ENCODE measurements at regions not wholly inside any gene's neighbourhood (a gene's known extent, or its start where the extent isn't known, plus 50 kb on each side); places are given as distances from the start of the nearest gene placed in this dataset.

GRCh38 chr14:66137081-66137480 lies 349.1 kb upstream of the CCDC196 start:
- Histone ChIP-seq H3K27ac (ENCODE audit: control insufficient read depth, insufficient read depth) (no peak overlapping the region), H3K79me2 (ENCODE audit: control insufficient read depth, insufficient read depth, low read length) (no peaks in the 10 kb centered on the region), H3K4me1 (ENCODE audit: control insufficient read depth, insufficient read depth, low read length) (peaks cover 12% of the 10 kb centered on the region), H3K4me3 (no peak overlapping the region), H3K4me2 (ENCODE audit: control insufficient read depth, insufficient read depth) (no peak overlapping the region), H3K9ac (ENCODE audit: control insufficient read depth, insufficient read depth, low read length) (no peak overlapping the region), H2AFZ (ENCODE audit: control insufficient read depth, low read depth, low read length) (no peak overlapping the region), H3K36me3 (ENCODE audit: control insufficient read depth in 2 of 2, insufficient read depth in 2 of 2, low read length in 1 of 2) (no peaks in the 10 kb centered on the region), H4K20me1 (ENCODE audit: control insufficient read depth, insufficient read depth) (no peaks in the 10 kb centered on the region), H3K9me3 (replicated peaks; ENCODE audit: control insufficient read depth, insufficient read depth, low read length) (no peaks in the 10 kb centered on the region), H3K27me3 (replicated peaks in 1 of 2; ENCODE audit: control insufficient read depth in 2 of 2, insufficient read depth in 2 of 2, low read length in 1 of 2) (no peaks in the 10 kb centered on the region)
- SMC1A ChIA-PET (ENCODE audit: uncharacterized antibody, unreplicated experiment), result no interaction called here
- FAIRE-seq (no peak), DNase-seq (ENCODE audit: low read depth, low spot score) (no peak), ATAC-seq (no peak)
- RAD21 ChIA-PET (ENCODE audit: unreplicated experiment), result no interaction called here
- no TSS peak for BruUV-seq (replicated peaks)
- POLR2A ChIA-PET, result no interaction called here
- in situ Hi-C loops (cut with MboI) (no loop called here), intact Hi-C loops (cut with micrococcal nuclease; ENCODE audit: unreplicated experiment) (no loop called here)
- no peak for TF ChIP-seq BHLHE40 (IDR thresholded peaks at IDR 0.05; ENCODE audit: borderline replicate concordance in 1 of 2, low read depth in 2 of 2, low read length in 1 of 2)
- CTCF ChIA-PET, result no interaction called here
- WGBS (ENCODE audit: insufficient coverage, insufficient replicate concordance, low lambda C conversion rate, missing lambda C conversion rate), result 52% methylated on average over 8 of the region's 8 CpGs

- SMC1A ChIA-PET (ENCODE audit: uncharacterized antibody, unreplicated experiment), result no interaction called here
- H3K27ac ChIP-seq (ENCODE audit: control insufficient read depth, insufficient read depth), result no peak overlapping the region
- no TSS peak for BruUV-seq (replicated peaks)
- no peaks in the 10 kb centered on the region for H3K9me3 ChIP-seq (replicated peaks; ENCODE audit: control insufficient read depth, insufficient read depth, low read length)
- H3K79me2 ChIP-seq (ENCODE audit: control insufficient read depth, insufficient read depth, low read length), result no peaks in the 10 kb centered on the region
- peaks cover 12% of the 10 kb centered on the region for H3K4me1 ChIP-seq (ENCODE audit: control insufficient read depth, insufficient read depth, low read length)
- no peak for DNase-seq (ENCODE audit: low read depth, low spot score)
- TF ChIP-seq RAD21 (IDR thresholded peaks at IDR 0.05; ENCODE audit: insufficient read depth, low read depth, low read length) (no peak), SIX5 (IDR thresholded peaks at IDR 0.05; ENCODE audit: low read depth, low read length, severe bottlenecking) (no peak), EP300 (IDR thresholded peaks at IDR 0.05; ENCODE audit: borderline replicate concordance in 1 of 2, control insufficient read depth in 1 of 2, low read depth in 2 of 2, low read length in 2 of 2) (no peak), CBX5 (IDR thresholded peaks at IDR 0.05; ENCODE audit: low read depth) (no peak), GABPA (IDR thresholded peaks at IDR 0.05; ENCODE audit: low read depth) (no peak), E2F4 (IDR thresholded peaks at IDR 0.05; ENCODE audit: low read depth, low read length) (no peak), CUX1 (IDR thresholded peaks at IDR 0.05; ENCODE audit: insufficient replicate concordance, low read depth, low read length) (no peak), FOXK2 (IDR thresholded peaks at IDR 0.05) (no peak), SUPT20H (IDR thresholded peaks at IDR 0.05; ENCODE audit: borderline replicate concordance, control insufficient read depth, low read depth, low read length) (no peak), SREBF1 (IDR thresholded peaks at IDR 0.05; ENCODE audit: low read length) (no peak), EZH2 (IDR thresholded peaks at IDR 0.05; ENCODE audit: borderline replicate concordance, control insufficient read depth, low read depth, low read length) (no peak), PML (IDR thresholded peaks at IDR 0.05; ENCODE audit: low read length) (no peak)
- CTCF ChIA-PET, result no interaction called here
- peak; percentile 23 for FAIRE-seq
- intact Hi-C loops (cut with micrococcal nuclease; ENCODE audit: unreplicated experiment), result no loop called here
- POLR2A ChIA-PET, result no interaction called here
- H3K36me3 ChIP-seq (ENCODE audit: control insufficient read depth in 2 of 2, insufficient read depth in 2 of 2, low read length in 1 of 2), result no peaks in the 10 kb centered on the region
- no peak for ATAC-seq
- in situ Hi-C loops (cut with MboI), result no loop called here
- no peak overlapping the region for H2AFZ ChIP-seq (ENCODE audit: control insufficient read depth, low read depth, low read length)
- H4K20me1 ChIP-seq (ENCODE audit: control insufficient read depth, insufficient read depth), result no peaks in the 10 kb centered on the region
- no peaks in the 10 kb centered on the region for H3K27me3 ChIP-seq (replicated peaks in 1 of 2; ENCODE audit: control insufficient read depth in 2 of 2, insufficient read depth in 2 of 2, low read length in 1 of 2)
- no peak overlapping the region for H3K4me2 ChIP-seq (ENCODE audit: control insufficient read depth, insufficient read depth)
- H3K9ac ChIP-seq (ENCODE audit: control insufficient read depth, insufficient read depth, low read length), result no peak overlapping the region
- H3K4me3 ChIP-seq, result no peak overlapping the region
- RAD21 ChIA-PET (ENCODE audit: unreplicated experiment), result no interaction called here
These were observed 346.7 kb upstream of the CCDC196 start for GRCh38 chr14:66139432-66139831.

All from GM12878 (cell line).